ENCODE measurements at regions not wholly inside any gene's neighbourhood (a gene's known extent, or its start where the extent isn't known, plus 50 kb on each side); places are given as distances from the start of the nearest gene placed in this dataset.

GRCh38 chr6:82072751-82073150 is 174.8 kb downstream of the IBTK start:
- H3K36me3 ChIP-seq (ENCODE audit: control insufficient read depth in 2 of 2, insufficient read depth in 1 of 2, low read length in 2 of 2): no peaks in the 10 kb centered on the region
- H3K4me1 ChIP-seq (ENCODE audit: control insufficient read depth, insufficient read depth, low read length): peaks cover 25% of the 10 kb centered on the region
- H3K4me3 ChIP-seq (ENCODE audit: low read depth, low read length): no peak overlapping the region
- ChIA-PET CTCF (interaction anchor here (0.6 to 0.7 kb wide), 2 partner anchors 72 to 256 kb away, joined by 3 to 5 read pairs; no protein-coding TSS in a partner anchor), POLR2A (no interaction called here)
- TF ChIP-seq ZNF629 (tag by site-specific recombination; IDR thresholded peaks at IDR 0.05): 0 out of 2 replicates have a peak, but pooled peaks have one; percentile 8
- no peak for TF ChIP-seq HOXA7 (CRISPR knock-in tag; IDR thresholded peaks at IDR 0.05; ENCODE audit: borderline replicate concordance)
- TF ChIP-seq ZNF561 (tag by site-specific recombination; IDR thresholded peaks at IDR 0.05; ENCODE audit: borderline replicate concordance): peak; percentile 45; the same call in 1 of the 2 replicates
- TF ChIP-seq ZNF280D (tag by site-specific recombination; IDR thresholded peaks at IDR 0.05): no peak
- TF ChIP-seq TRIM28 (IDR thresholded peaks at IDR 0.05; ENCODE audit: borderline replicate concordance, low read length): no peak
- no peak for TF ChIP-seq ZNF335 (tag by site-specific recombination; conservative IDR thresholded peaks at IDR 0.05)
- TF ChIP-seq, protein P1, sequence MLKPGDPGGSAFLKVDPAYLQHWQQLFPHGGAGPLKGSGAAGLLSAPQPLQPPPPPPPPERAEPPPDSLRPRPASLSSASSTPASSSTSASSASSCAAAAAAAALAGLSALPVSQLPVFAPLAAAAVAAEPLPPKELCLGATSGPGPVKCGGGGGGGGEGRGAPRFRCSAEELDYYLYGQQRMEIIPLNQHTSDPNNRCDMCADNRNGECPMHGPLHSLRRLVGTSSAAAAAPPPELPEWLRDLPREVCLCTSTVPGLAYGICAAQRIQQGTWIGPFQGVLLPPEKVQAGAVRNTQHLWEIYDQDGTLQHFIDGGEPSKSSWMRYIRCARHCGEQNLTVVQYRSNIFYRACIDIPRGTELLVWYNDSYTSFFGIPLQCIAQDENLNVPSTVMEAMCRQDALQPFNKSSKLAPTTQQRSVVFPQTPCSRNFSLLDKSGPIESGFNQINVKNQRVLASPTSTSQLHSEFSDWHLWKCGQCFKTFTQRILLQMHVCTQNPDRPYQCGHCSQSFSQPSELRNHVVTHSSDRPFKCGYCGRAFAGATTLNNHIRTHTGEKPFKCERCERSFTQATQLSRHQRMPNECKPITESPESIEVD (tag by site-specific recombination; IDR thresholded peaks at IDR 0.05): peak; percentile 32; the same call in 1 of the 2 replicates
- no peak for TF ChIP-seq GLIS1 (tag by site-specific recombination; IDR thresholded peaks at IDR 0.05)
- TF ChIP-seq WT1 (tag by site-specific recombination; IDR thresholded peaks at IDR 0.05): no peak
- TF ChIP-seq RBAK (tag by site-specific recombination; IDR thresholded peaks at IDR 0.05): no peak
- TF ChIP-seq KLF1 (tag by site-specific recombination; IDR thresholded peaks at IDR 0.05): no peak
- TF ChIP-seq ZNF473 (tag by site-specific recombination; IDR thresholded peaks at IDR 0.05): no peak
- TF ChIP-seq FEZF1 (tag by site-specific recombination; IDR thresholded peaks at IDR 0.05): 0 out of 2 replicates have a peak, but pooled peaks have one; percentile 13
- no peak for TF ChIP-seq ZNF623 (tag by site-specific recombination; IDR thresholded peaks at IDR 0.05)
- TF ChIP-seq BCL11A (tag by site-specific recombination; IDR thresholded peaks at IDR 0.05; ENCODE audit: low read depth): no peak
- TF ChIP-seq ZNF292 (tag by site-specific recombination; IDR thresholded peaks at IDR 0.05; ENCODE audit: borderline replicate concordance, low read depth): no peak
- TF ChIP-seq, protein P2, sequence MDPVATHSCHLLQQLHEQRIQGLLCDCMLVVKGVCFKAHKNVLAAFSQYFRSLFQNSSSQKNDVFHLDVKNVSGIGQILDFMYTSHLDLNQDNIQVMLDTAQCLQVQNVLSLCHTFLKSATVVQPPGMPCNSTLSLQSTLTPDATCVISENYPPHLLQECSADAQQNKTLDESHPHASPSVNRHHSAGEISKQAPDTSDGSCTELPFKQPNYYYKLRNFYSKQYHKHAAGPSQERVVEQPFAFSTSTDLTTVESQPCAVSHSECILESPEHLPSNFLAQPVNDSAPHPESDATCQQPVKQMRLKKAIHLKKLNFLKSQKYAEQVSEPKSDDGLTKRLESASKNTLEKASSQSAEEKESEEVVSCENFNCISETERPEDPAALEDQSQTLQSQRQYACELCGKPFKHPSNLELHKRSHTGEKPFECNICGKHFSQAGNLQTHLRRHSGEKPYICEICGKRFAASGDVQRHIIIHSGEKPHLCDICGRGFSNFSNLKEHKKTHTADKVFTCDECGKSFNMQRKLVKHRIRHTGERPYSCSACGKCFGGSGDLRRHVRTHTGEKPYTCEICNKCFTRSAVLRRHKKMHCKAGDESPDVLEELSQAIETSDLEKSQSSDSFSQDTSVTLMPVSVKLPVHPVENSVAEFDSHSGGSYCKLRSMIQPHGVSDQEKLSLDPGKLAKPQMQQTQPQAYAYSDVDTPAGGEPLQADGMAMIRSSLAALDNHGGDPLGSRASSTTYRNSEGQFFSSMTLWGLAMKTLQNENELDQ (tag by site-specific recombination; IDR thresholded peaks at IDR 0.05; ENCODE audit: low read depth): no peak
- TF ChIP-seq ZSCAN23 (tag by site-specific recombination; IDR thresholded peaks at IDR 0.05): no peak
- no peak for TF ChIP-seq GFI1B (tag by site-specific recombination; IDR thresholded peaks at IDR 0.05)
- TF ChIP-seq ZNF692 (tag by site-specific recombination; IDR thresholded peaks at IDR 0.05): no peak
- TF ChIP-seq, protein P3, sequence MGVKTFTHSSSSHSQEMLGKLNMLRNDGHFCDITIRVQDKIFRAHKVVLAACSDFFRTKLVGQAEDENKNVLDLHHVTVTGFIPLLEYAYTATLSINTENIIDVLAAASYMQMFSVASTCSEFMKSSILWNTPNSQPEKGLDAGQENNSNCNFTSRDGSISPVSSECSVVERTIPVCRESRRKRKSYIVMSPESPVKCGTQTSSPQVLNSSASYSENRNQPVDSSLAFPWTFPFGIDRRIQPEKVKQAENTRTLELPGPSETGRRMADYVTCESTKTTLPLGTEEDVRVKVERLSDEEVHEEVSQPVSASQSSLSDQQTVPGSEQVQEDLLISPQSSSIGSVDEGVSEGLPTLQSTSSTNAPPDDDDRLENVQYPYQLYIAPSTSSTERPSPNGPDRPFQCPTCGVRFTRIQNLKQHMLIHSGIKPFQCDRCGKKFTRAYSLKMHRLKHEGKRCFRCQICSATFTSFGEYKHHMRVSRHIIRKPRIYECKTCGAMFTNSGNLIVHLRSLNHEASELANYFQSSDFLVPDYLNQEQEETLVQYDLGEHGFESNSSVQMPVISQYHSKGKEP (tag by site-specific recombination; IDR thresholded peaks at IDR 0.05): peak; percentile 4; the same call in 1 of the 2 replicates
- TF ChIP-seq ZSCAN16 (tag by site-specific recombination; IDR thresholded peaks at IDR 0.05): no peak
- TF ChIP-seq OSR2 (tag by site-specific recombination; IDR thresholded peaks at IDR 0.05): peak; percentile 46
- no peak for TF ChIP-seq KLF9 (tag by site-specific recombination; IDR thresholded peaks at IDR 0.05; ENCODE audit: low read depth)
- no peak for TF ChIP-seq ZNF560 (tag by site-specific recombination; IDR thresholded peaks at IDR 0.05; ENCODE audit: borderline replicate concordance)
- no peak for TF ChIP-seq ZNF112 (tag by site-specific recombination; IDR thresholded peaks at IDR 0.05)
- no peaks in the 10 kb centered on the region for H3K9me3 ChIP-seq (ENCODE audit: control insufficient read depth, insufficient read depth, low read depth, low read length)
- no peak overlapping the region for H3K27ac ChIP-seq (ENCODE audit: extremely low read depth, low read depth, low read length)

Measured in HEK293 (cell line).